Ascending aorta (tissue), 2 donors: ENCODE measurements at regions not wholly inside any gene's neighbourhood (a gene's known extent, or its start where the extent isn't known, plus 50 kb on each side); places are given as distances from the start of the nearest gene placed in this dataset.

ENCODE experiments used
- DNase-seq, 2 donors: peaks; one replicate each; pipeline ENCODE4 v3.0.0-alpha.2; 2019; ENCODE audit warnings: low spot score in 2 of 2
- H3K27ac ChIP-seq, 2 donors: fragments of 200-600 bp; sonication (generic); one replicate each; pipeline ENCODE4 v1.5.1; 2016 to 2017; ENCODE audit warnings: mild to moderate bottlenecking in 1 of 2
- H3K27me3 ChIP-seq: fragments of 200-600 bp; sonication (generic); one replicate; pipeline ENCODE4 v1.5.1; 2017
- H3K36me3 ChIP-seq, 2 donors: fragments of 200-600 bp; sonication (generic); one replicate each; pipeline ENCODE4 v1.5.1; 2016
- H3K4me1 ChIP-seq, 2 donors: fragments of 200-600 bp; sonication (generic); one replicate each; pipeline ENCODE4 v1.5.1; 2016 to 2017; ENCODE audit warnings: mild to moderate bottlenecking in 1 of 2
- H3K4me3 ChIP-seq, 2 donors: fragments of 200-600 bp; sonication (generic); one replicate each; pipeline ENCODE4 v1.5.1; 2016 to 2017; ENCODE audit warnings: mild to moderate bottlenecking in 1 of 2
- H3K9me3 ChIP-seq, 2 donors: fragments of 200-600 bp; sonication (generic); one replicate each; pipeline ENCODE4 v1.5.1; 2016
- CTCF ChIP-seq, 3 experiments: fragments of 200-600 bp in 2 of 3; fragments of 450-650 bp in 1 of 3; sonication (generic) in 2 of 3; IDR thresholded peaks; one replicate each; pipeline ENCODE4 v1.5.1; 2016 to 2019; ENCODE audit warnings: antibody characterized with exemption in 3 of 3, mild to moderate bottlenecking in 1 of 3, moderate library complexity in 1 of 3
- intact Hi-C: fragments of 100-400 bp; cut with DNase I; formaldehyde crosslinking; loops from one replicate; pipeline ENCODE4 v1.15.1; 2023

GRCh38 chr9:82367016-82367415 is 378.4 kb downstream of the SPATA31D1 start:
- intact Hi-C loops, result no loop called here
- TF ChIP-seq CTCF (IDR thresholded peaks at IDR 0.05), result no peak
- no peak overlapping the region for H3K4me3 ChIP-seq

GRCh38 chr9:82367929-82368328 is 379.4 kb downstream of the SPATA31D1 start:
- no peak overlapping the region for H3K27ac ChIP-seq
- H3K36me3 ChIP-seq, result no peaks in the 10 kb centered on the region
- no peak for TF ChIP-seq CTCF (IDR thresholded peaks at IDR 0.05)
- H3K4me3 ChIP-seq, result no peak overlapping the region
- DNase-seq, result no peak
- H3K27me3 ChIP-seq, result no peaks in the 10 kb centered on the region
- no peaks in the 10 kb centered on the region for H3K4me1 ChIP-seq
- intact Hi-C loops, result no loop called here
- H3K9me3 ChIP-seq, result no peaks in the 10 kb centered on the region

More at GRCh38 chr9:82367016-82367415, 378.4 kb downstream of the SPATA31D1 start:
- no peak for DNase-seq
- H3K4me1 ChIP-seq, result no peaks in the 10 kb centered on the region
- H3K27me3 ChIP-seq, result no peaks in the 10 kb centered on the region
- no peak overlapping the region for H3K27ac ChIP-seq
- no peaks in the 10 kb centered on the region for H3K36me3 ChIP-seq
- H3K9me3 ChIP-seq, result no peaks in the 10 kb centered on the region

- Histone ChIP-seq H3K4me1 (no peaks in the 10 kb centered on the region), H3K27me3 (no peaks in the 10 kb centered on the region), H3K4me3 (no peak overlapping the region), H3K27ac (no peak overlapping the region), H3K36me3 (no peaks in the 10 kb centered on the region), H3K9me3 (no peaks in the 10 kb centered on the region)
- intact Hi-C loops, result no loop called here
- TF ChIP-seq CTCF (IDR thresholded peaks at IDR 0.05), result no peak
- DNase-seq, result no peak
Observed at GRCh38 chr9:82369251-82369945, 380.8 kb downstream of the SPATA31D1 start.

- Histone ChIP-seq H3K9me3 (no peaks in the 10 kb centered on the region), H3K27me3 (no peaks in the 10 kb centered on the region), H3K4me1 (no peaks in the 10 kb centered on the region), H3K4me3 (no peak overlapping the region), H3K27ac (no peak overlapping the region), H3K36me3 (no peaks in the 10 kb centered on the region)
- DNase-seq, result no peak
- TF ChIP-seq CTCF (IDR thresholded peaks at IDR 0.05), result no peak
- intact Hi-C loops, result no loop called here
Observed at GRCh38 chr9:82375041-82375440, 386.5 kb downstream of the SPATA31D1 start.

- intact Hi-C loops, result no loop called here
- no peak overlapping the region for H3K27ac ChIP-seq
- H3K4me3 ChIP-seq, result no peak overlapping the region
- no peaks in the 10 kb centered on the region for H3K4me1 ChIP-seq
- H3K9me3 ChIP-seq, result no peaks in the 10 kb centered on the region
- no peak for DNase-seq
- no peak for TF ChIP-seq CTCF (IDR thresholded peaks at IDR 0.05)
- H3K36me3 ChIP-seq, result no peaks in the 10 kb centered on the region
- no peaks in the 10 kb centered on the region for H3K27me3 ChIP-seq
Observed at GRCh38 chr9:82376677-82377232, 388.2 kb downstream of the SPATA31D1 start.
